ENCODE measurements at regions not wholly inside any gene's neighbourhood (a gene's known extent, or its start where the extent isn't known, plus 50 kb on each side); places are given as distances from the start of the nearest gene placed in this dataset.

DNA sequence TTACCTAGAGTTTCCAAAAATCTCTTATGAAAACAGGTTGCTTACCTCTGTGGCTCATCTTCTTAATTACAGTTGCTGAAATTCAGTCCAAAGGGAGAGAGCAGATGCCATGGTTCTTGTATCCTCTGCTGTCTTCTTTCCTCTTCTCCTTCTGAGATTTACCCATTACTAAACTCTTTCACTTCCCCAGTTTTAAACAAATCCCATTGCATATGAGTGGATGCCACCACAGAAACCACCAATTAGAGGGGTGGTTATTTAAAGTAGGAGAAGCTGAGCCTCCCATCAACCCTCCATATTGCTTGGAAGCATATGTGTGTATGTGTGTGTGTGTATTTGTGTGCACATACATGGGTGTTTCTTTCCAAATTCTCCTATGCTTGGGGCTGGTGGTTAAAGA is 128.5 kb upstream of the KCNK1 start:
- no peak for TF ChIP-seq CTCF (IDR thresholded peaks at IDR 0.05; ENCODE audit: insufficient read depth, low read depth, low read length, missing control alignments)
- H3K4me3 ChIP-seq (ENCODE audit: low read depth, low read length), result no peak overlapping the region
- DNase-seq (ENCODE audit: low read depth), result no peak

DNA sequence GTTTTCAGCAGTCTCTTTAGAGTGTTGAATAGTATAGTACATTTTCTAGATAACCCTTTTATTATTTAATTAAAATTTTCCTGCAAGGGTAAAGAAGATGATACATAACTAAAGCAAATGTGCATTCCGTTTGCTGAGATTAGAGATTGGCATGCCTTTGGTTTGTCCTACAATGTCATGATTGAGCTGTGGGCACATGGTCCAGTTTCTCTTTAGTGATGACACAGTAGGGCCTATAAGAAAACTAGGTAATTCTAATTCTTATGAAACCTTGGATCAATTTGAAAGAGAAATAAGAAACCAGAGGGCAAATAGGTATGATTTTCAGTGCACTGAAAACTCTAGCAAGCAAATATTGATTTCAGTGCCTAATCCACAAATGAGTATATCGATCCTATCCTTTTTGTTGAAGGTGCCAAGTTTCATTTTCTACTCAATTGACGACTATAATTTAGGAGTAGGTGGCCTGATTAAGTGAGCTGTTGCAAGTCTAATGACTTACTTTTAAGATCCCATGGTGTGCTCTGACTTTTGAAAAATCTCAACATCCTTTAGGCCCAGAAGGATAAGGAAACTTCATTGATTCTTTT is 128.0 kb upstream of the KCNK1 start:
- H3K4me3 ChIP-seq (ENCODE audit: low read depth, low read length), result no peak overlapping the region
- DNase-seq (ENCODE audit: low read depth), result no peak
- TF ChIP-seq CTCF (IDR thresholded peaks at IDR 0.05; ENCODE audit: insufficient read depth, low read depth, low read length, missing control alignments), result no peak

- H3K4me3 ChIP-seq (ENCODE audit: low read depth, low read length), result no peak overlapping the region
- peak; percentile 46 for DNase-seq (ENCODE audit: low read depth)
- TF ChIP-seq CTCF (IDR thresholded peaks at IDR 0.05; ENCODE audit: insufficient read depth, low read depth, low read length, missing control alignments), result no peak
These were observed 126.5 kb upstream of the KCNK1 start for GRCh38 chr1:233487408-233487807.

DNA sequence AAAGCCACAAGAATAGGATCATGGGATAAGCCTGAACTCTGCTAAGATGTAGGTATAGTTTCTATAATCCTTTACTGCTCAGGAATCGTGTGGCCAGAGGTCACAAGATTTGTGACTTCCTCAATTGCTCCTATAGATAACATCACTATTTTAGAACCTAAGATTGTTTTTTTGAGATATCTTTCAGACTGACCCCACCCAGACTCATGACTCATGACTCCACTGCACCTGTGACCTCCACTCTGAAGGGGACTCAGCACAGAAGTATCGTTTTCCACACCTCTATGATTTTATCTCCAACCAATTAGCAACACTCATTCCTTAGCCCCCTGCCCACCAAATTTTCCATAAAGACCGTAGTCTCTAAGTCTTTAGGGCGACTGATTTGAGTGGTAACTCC is 124.5 kb upstream of the KCNK1 start:
- H3K4me3 ChIP-seq (ENCODE audit: low read depth, low read length), result no peak overlapping the region
- TF ChIP-seq CTCF (IDR thresholded peaks at IDR 0.05; ENCODE audit: insufficient read depth, low read depth, low read length, missing control alignments), result no peak
- no peak for DNase-seq (ENCODE audit: low read depth)

GRCh38 chr1:233490488-233490887 is 123.4 kb upstream of the KCNK1 start:
- DNase-seq (ENCODE audit: low read depth), result no peak
- TF ChIP-seq CTCF (IDR thresholded peaks at IDR 0.05; ENCODE audit: insufficient read depth, low read depth, low read length, missing control alignments), result no peak
- H3K4me3 ChIP-seq (ENCODE audit: low read depth, low read length), result no peak overlapping the region

DNA sequence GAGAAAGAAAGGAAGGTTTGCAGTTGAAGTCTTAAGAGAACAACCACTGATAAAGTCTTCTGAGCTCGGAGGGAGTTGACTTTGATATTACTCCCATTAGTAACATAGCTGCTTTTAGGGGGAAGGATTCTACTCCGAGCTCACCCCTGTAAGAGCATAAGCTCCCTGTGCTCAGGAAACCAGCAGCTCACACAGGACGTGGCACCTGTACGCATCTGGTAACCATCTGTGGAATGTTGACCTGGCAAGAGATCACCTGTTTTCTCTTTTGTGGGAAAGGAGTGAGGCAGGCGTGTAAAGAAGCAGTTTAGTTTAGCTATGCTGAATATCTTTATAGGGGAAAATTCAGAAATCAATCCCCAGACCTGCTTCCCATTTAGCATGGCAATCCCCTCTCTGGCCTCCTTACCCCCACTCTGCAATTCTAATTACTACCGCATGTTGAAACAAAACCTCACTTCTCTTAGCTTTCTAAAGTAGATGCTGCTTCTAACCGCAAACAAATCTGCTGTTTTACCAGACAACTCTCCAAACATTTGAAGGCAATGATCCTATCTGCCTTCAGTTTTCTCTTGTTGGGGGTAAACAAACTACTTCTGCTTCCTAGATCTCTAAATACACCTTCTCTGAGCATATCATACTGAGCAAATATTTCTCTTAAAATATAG is 121.8 kb upstream of the KCNK1 start:
- no peak for DNase-seq (ENCODE audit: low read depth)
- H3K4me3 ChIP-seq (ENCODE audit: low read depth, low read length), result no peak overlapping the region
- no peak for TF ChIP-seq CTCF (IDR thresholded peaks at IDR 0.05; ENCODE audit: insufficient read depth, low read depth, low read length, missing control alignments)

GRCh38 chr1:233496993-233497392 is 116.9 kb upstream of the KCNK1 start:
- TF ChIP-seq CTCF (IDR thresholded peaks at IDR 0.05; ENCODE audit: insufficient read depth, low read depth, low read length, missing control alignments), result no peak
- H3K4me3 ChIP-seq (ENCODE audit: low read depth, low read length), result no peak overlapping the region
- no peak for DNase-seq (ENCODE audit: low read depth)
